ENCODE measurements at regions not wholly inside any gene's neighbourhood (a gene's known extent, or its start where the extent isn't known, plus 50 kb on each side); places are given as distances from the start of the nearest gene placed in this dataset.

DNA sequence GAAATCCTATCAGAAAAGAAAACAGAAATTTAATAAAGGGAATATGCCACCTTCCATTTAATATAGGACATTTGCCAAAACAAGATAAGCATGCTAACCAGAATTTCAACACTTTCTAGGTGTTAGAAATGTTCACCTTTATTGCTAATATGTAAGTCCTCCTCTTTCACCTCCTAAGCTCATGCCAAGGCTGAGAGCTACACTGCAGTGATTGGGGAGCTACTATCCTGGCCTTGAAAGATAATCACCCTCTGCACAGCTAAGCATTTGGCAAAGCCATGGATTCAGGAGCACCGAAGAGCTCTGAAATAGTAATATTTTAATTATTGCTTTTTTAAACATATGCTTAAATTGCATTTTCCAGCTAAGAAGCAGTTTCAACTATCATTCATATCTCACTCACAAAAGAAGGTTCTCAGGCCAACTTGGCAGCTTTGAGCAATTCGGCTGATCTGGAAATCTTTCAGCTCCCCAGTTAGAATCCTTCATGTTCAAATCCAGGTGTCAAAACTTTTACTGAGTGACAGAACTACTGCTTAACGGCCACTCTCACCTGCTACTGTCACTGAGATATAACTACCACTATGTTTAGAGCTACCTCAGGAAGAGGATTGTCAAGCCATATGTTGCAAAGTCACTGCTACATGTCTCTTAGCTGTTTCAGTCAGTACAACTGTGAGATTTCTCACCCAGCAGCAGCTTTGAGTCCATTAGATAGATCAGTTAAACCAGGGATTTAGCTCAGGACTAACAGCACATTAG is 302.0 kb downstream of the NFIB start:
- H3K4me3 ChIP-seq (replicated peaks; ENCODE audit: low read depth, low read length), result no peak overlapping the region

DNA sequence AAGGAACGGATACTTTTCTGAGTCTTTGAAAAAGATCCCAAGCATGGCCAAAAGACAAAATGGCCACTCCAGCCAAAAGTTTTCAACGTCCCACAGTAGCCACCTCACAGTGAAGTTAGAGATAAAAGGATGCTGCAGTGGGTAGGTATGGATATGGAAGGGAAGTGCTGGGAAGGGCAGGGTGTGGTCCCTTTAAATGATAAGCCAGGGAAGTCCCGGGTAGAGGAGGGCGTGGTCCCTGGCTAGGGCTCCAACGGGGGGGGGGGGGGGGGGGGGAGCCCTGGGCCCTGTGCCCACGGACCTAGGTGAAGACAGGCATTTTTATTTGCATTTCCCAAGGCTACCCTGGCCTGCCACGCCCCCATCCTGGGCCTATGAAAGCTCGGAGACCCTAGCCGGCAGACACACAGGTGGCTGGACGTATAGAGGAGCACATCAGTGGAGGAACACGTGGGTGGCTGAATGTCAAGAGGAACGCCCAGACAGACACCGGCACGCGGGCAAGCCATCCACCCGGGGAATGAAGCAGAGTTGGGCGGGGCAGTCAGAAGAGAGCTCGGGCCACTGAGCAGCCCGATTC is 306.7 kb downstream of the NFIB start:
- Histone ChIP-seq H3K27me3 (replicated peaks; ENCODE audit: control insufficient read depth, insufficient read depth, low read length) (no peaks in the 10 kb centered on the region), H3K36me3 (ENCODE audit: control insufficient read depth, insufficient read depth, low read length) (no peaks in the 10 kb centered on the region), H3K4me3 (replicated peaks; ENCODE audit: low read depth, low read length) (no peak overlapping the region)
- TF ChIP-seq, protein P1, sequence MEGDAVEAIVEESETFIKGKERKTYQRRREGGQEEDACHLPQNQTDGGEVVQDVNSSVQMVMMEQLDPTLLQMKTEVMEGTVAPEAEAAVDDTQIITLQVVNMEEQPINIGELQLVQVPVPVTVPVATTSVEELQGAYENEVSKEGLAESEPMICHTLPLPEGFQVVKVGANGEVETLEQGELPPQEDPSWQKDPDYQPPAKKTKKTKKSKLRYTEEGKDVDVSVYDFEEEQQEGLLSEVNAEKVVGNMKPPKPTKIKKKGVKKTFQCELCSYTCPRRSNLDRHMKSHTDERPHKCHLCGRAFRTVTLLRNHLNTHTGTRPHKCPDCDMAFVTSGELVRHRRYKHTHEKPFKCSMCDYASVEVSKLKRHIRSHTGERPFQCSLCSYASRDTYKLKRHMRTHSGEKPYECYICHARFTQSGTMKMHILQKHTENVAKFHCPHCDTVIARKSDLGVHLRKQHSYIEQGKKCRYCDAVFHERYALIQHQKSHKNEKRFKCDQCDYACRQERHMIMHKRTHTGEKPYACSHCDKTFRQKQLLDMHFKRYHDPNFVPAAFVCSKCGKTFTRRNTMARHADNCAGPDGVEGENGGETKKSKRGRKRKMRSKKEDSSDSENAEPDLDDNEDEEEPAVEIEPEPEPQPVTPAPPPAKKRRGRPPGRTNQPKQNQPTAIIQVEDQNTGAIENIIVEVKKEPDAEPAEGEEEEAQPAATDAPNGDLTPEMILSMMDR (IDR thresholded peaks at IDR 0.05; ENCODE audit: insufficient read depth, low read length, poor library complexity, severe bottlenecking), result no peak
- DNase-seq (ENCODE audit: extremely low read depth, insufficient read length), result peak; percentile 50

More for the DNA sequence above, 302.0 kb downstream of the NFIB start:
- no peaks in the 10 kb centered on the region for H3K36me3 ChIP-seq (ENCODE audit: control insufficient read depth, insufficient read depth, low read length)
- no peak for DNase-seq (ENCODE audit: extremely low read depth, insufficient read length)
- no peaks in the 10 kb centered on the region for H3K27me3 ChIP-seq (replicated peaks; ENCODE audit: control insufficient read depth, insufficient read depth, low read length)
- TF ChIP-seq, protein P1 (IDR thresholded peaks at IDR 0.05; ENCODE audit: insufficient read depth, low read length, poor library complexity, severe bottlenecking), result no peak

DNA sequence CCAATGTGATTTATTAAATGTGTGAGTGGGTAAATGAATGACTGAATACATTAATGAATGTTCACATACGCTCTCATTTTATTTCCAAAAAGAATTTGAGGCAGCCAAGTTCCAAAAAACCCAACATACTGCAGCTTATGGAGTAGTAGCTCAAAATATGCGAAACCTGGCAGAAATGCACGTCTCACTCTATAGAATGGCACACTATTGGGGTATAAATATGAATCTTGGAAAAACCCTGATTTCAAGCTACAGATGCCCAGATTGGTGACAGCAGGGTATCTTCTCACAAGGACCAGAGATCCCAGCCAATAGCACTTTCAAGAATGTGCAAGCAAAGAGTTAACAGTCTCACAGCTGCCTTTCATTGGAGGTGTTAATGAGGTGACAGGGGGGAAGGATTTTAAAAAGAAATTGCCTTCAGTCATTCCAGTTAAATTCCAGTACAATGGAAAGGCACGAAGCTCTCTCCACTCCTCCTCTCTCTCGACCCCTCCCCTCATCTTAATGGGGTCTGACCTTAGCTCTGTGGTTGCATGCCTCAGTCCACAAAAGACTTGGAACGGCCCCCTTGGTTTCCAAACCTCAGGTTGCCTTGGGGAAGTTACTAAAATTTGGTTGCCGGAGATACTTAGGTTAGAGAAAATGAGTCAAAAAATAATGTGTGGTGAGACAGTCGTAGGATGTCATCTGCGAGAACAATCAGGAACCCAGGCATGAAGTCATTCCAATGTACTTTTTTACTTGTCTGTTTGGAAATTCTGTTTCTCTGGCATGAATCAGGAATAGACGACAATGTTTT is 307.4 kb downstream of the NFIB start:
- H3K36me3 ChIP-seq (ENCODE audit: control insufficient read depth, insufficient read depth, low read length), result no peaks in the 10 kb centered on the region
- H3K27me3 ChIP-seq (replicated peaks; ENCODE audit: control insufficient read depth, insufficient read depth, low read length), result no peaks in the 10 kb centered on the region
- H3K4me3 ChIP-seq (replicated peaks; ENCODE audit: low read depth, low read length), result no peak overlapping the region
- no peak for DNase-seq (ENCODE audit: extremely low read depth, insufficient read length)
- TF ChIP-seq, protein P1 (IDR thresholded peaks at IDR 0.05; ENCODE audit: insufficient read depth, low read length, poor library complexity, severe bottlenecking), result no peak

DNA sequence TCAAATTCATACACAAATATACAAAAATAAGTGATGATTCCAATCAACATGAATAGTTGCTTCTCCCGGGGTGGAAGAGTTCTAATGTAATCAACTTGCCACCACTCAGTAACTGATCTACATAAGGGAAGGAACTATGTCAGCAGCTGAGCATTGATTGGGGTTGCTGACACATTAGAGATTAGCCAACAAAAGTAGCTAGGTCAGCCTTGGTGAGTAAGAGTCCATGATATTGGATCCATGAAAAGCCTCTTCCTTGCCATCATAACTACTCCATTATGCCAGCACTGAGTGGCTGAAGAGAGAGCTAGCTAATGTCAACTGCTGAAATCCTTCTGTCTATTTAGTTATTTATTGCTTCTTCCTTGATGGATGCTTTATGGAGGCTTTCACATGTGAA is 309.8 kb downstream of the NFIB start:
- TF ChIP-seq, protein P1 (IDR thresholded peaks at IDR 0.05; ENCODE audit: insufficient read depth, low read length, poor library complexity, severe bottlenecking), result no peak
- Histone ChIP-seq H3K36me3 (ENCODE audit: control insufficient read depth, insufficient read depth, low read length) (no peaks in the 10 kb centered on the region), H3K27me3 (replicated peaks; ENCODE audit: control insufficient read depth, insufficient read depth, low read length) (no peaks in the 10 kb centered on the region), H3K4me3 (replicated peaks; ENCODE audit: low read depth, low read length) (no peak overlapping the region)
- no peak for DNase-seq (ENCODE audit: extremely low read depth, insufficient read length)

DNA sequence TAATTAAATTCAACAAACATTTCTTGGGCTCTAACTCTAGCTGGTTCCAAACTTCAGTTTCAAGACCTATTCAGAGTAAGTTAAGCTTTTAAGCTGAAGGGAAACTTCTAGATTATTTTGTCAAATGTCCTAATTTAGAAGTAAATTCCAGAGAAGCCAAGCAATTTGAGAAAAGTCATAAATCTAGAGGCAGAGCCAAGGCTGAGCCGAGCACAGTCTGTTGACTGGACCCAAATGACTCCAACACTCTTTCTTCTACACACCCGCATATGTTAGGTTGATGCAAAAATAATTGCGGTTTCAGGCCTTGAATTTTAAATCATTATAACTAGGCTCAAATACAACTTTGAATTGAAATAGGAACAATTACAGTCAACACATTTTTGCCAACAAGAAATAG is 319.7 kb downstream of the NFIB start:
- DNase-seq (ENCODE audit: extremely low read depth, insufficient read length), result no peak
- TF ChIP-seq, protein P1 (IDR thresholded peaks at IDR 0.05; ENCODE audit: insufficient read depth, low read length, poor library complexity, severe bottlenecking), result no peak
- Histone ChIP-seq H3K4me3 (replicated peaks; ENCODE audit: low read depth, low read length) (no peak overlapping the region), H3K36me3 (ENCODE audit: control insufficient read depth, insufficient read depth, low read length) (no peaks in the 10 kb centered on the region), H3K27me3 (replicated peaks; ENCODE audit: control insufficient read depth, insufficient read depth, low read length) (no peaks in the 10 kb centered on the region)
